ENCODE measurements at regions not wholly inside any gene's neighbourhood (a gene's known extent, or its start where the extent isn't known, plus 50 kb on each side); places are given as distances from the start of the nearest gene placed in this dataset.

DNA sequence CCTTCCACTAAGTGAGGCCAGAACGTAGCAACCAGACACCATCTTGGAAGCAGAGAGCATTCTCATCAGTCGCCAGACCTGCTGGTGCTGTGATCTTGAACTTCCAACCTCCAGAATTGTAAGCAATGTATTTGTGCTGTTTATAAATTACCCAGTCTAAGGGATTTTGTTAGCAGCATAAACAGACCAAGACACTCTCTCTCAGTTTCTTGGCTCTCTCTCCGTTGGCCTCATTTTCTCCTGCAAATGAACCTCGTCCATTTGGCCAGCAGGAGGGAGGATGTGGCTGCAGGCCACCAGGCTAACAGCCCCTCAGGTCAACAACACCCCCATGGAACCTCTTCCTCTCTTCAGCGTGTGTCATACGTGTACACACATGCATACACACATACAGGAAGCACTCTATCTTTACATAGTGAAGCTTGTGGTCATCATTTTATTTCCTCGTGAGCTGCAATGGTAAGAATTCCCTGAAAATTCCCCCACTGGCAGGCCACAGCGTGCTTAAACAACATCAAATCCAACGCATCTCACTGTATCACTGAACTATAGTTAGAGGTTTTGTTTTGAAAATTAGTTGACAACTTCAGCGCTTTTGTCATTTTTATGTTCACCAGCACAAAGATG, 62.8 kb upstream of the PPP1R26 start:
- Histone ChIP-seq H3K36me3 (no peaks in the 10 kb centered on the region), H3K9me3 (no peaks in the 10 kb centered on the region), H3K4me1 (peaks cover 0 to 9% (median 6%) of the 10 kb centered on the region in 4 donors), H3K4me3 (no peak overlapping the region), H3K27ac (replicated peaks in 1 of 4) (no peak overlapping the region), H3K27me3 (peaks cover 0 to 70% (median 0%) of the 10 kb centered on the region in 4 donors)
- DNase-seq (ENCODE audit: extremely low spot score) = no peak
- TF ChIP-seq POLR2AphosphoS5 (IDR thresholded peaks at IDR 0.05) = no peak
- no peak for TF ChIP-seq POLR2A (IDR thresholded peaks at IDR 0.05; ENCODE audit: low read depth)
- TF ChIP-seq, protein P1, sequence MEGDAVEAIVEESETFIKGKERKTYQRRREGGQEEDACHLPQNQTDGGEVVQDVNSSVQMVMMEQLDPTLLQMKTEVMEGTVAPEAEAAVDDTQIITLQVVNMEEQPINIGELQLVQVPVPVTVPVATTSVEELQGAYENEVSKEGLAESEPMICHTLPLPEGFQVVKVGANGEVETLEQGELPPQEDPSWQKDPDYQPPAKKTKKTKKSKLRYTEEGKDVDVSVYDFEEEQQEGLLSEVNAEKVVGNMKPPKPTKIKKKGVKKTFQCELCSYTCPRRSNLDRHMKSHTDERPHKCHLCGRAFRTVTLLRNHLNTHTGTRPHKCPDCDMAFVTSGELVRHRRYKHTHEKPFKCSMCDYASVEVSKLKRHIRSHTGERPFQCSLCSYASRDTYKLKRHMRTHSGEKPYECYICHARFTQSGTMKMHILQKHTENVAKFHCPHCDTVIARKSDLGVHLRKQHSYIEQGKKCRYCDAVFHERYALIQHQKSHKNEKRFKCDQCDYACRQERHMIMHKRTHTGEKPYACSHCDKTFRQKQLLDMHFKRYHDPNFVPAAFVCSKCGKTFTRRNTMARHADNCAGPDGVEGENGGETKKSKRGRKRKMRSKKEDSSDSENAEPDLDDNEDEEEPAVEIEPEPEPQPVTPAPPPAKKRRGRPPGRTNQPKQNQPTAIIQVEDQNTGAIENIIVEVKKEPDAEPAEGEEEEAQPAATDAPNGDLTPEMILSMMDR (IDR thresholded peaks at IDR 0.05) = no peak
- TF ChIP-seq EP300 (IDR thresholded peaks at IDR 0.05) = no peak
- intact Hi-C loops (cut with DNase I) = no loop called here
- WGBS = 57% methylated on average over 10 of the region's 10 CpGs

DNA sequence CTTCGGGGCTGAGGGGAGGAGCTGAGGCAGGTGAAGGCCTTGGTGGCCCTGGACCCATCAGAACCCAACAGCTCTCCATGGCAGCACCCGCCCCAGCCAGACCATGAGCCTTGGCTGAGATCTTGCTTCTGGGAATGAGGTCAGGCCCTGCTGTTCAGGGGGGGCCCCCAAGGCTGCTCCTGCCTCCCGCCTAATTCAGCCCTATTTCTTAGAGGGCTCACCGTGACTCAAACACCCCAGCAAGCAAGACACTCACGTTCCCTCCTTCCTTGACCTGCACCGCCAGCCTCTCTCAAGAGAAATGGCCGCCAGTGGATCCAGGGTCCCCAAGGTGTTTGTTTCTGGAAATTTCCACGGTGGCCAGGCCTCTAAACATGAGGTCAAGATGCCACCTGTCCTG, 61.4 kb upstream of the PPP1R26 start:
- DNase-seq (ENCODE audit: extremely low spot score) = no peak
- Histone ChIP-seq H3K27me3 (peaks cover 0 to 70% (median 0%) of the 10 kb centered on the region in 4 donors), H3K4me1 (no peaks in the 10 kb centered on the region), H3K27ac (replicated peaks in 1 of 4) (no peak overlapping the region), H3K9me3 (no peaks in the 10 kb centered on the region), H3K4me3 (no peak overlapping the region), H3K36me3 (no peaks in the 10 kb centered on the region)
- intact Hi-C loops (cut with DNase I) = no loop called here
- TF ChIP-seq, protein P1 (IDR thresholded peaks at IDR 0.05) = no peak
- no peak for TF ChIP-seq EP300 (IDR thresholded peaks at IDR 0.05)
- TF ChIP-seq POLR2AphosphoS5 (IDR thresholded peaks at IDR 0.05) = no peak
- no peak for TF ChIP-seq POLR2A (IDR thresholded peaks at IDR 0.05; ENCODE audit: low read depth)
- WGBS = 85% methylated on average over 4 of the region's 8 CpGs

DNA sequence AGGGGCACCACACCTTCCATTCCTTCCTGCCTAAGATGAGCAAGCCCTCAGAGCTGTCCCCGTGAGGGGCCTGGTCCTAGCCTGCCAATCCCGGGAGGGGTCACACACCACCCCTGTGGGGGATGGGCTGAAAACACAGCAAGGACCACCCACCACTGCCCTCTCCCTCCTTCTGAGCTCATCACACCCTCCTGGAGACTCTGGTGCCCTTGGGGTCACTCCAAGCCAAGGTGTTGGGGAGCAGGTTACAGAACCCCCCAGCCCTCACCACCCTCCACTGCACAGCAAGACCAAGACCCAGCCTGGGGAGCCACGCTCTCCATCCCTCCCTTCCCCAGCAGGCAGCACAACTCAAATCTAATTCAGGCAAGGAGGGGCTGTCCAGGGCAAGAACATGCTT, 60.5 kb upstream of the PPP1R26 start:
- Histone ChIP-seq H3K27me3 (peaks cover 0 to 70% (median 0%) of the 10 kb centered on the region in 4 donors), H3K27ac (replicated peaks in 1 of 4) (no peak overlapping the region), H3K4me3 (no peak overlapping the region), H3K4me1 (no peaks in the 10 kb centered on the region), H3K9me3 (peaks cover 0 to 7% (median 2%) of the 10 kb centered on the region in 4 donors), H3K36me3 (no peaks in the 10 kb centered on the region)
- TF ChIP-seq, protein P1 (IDR thresholded peaks at IDR 0.05) = no peak
- TF ChIP-seq EP300 (IDR thresholded peaks at IDR 0.05) (no peak), POLR2AphosphoS5 (IDR thresholded peaks at IDR 0.05) (no peak), POLR2A (IDR thresholded peaks at IDR 0.05; ENCODE audit: low read depth) (no peak)
- WGBS = 56% methylated on average over 3 of the region's 3 CpGs
- DNase-seq (ENCODE audit: extremely low spot score) = no peak
- intact Hi-C loops (cut with DNase I) = no loop called here

DNA sequence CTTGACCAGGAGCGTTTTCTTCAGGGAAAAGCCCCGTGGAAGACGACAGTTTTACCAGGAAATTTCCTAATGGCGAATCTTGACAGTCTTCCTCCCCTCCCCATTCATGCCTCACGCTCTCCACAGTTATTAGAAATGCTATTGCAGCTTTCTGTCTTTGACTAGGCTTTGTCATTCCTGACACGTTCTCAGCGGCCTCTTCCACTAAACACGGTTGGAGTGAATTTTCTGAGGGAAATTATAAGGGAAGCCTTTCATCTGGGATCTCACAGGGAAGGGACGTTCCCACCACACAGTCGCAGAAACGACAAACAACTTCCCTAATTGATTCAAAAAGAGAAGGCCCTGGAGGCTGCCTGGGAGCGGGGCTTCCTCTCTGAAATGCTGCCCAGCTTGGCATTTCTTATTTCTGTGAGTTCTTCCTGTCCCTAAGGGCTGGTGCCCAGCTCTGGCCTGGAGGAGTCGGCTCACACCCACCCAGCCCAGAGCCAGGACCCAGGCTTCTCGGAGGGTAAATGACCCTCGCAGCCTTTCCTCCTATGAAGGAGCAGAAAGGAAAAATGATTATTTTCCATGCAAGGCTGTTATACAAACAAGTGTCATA, 57.1 kb upstream of the PPP1R26 start:
- 69% methylated on average over 15 of the region's 15 CpGs for WGBS
- DNase-seq (ENCODE audit: extremely low spot score) = no peak
- intact Hi-C loops (cut with DNase I) = no loop called here

More for the DNA sequence above, 57.1 kb upstream of the PPP1R26 start:
- Histone ChIP-seq H3K36me3 (no peaks in the 10 kb centered on the region), H3K27ac (replicated peaks in 1 of 4) (no peak overlapping the region), H3K9me3 (peaks cover 0 to 7% (median 2%) of the 10 kb centered on the region in 4 donors), H3K4me3 (no peak overlapping the region), H3K4me1 (no peaks in the 10 kb centered on the region), H3K27me3 (peaks cover 0 to 65% (median 0%) of the 10 kb centered on the region in 4 donors)
- TF ChIP-seq POLR2AphosphoS5 (IDR thresholded peaks at IDR 0.05) (no peak), EP300 (IDR thresholded peaks at IDR 0.05) (no peak)
- TF ChIP-seq, protein P1 (IDR thresholded peaks at IDR 0.05) = no peak
